Mammary epithelial cell (primary cell): ENCODE measurements at regions not wholly inside any gene's neighbourhood (a gene's known extent, or its start where the extent isn't known, plus 50 kb on each side); places are given as distances from the start of the nearest gene placed in this dataset.

Source experiments
- CTCF ChIP-seq, 2 donors: IDR thresholded peaks in 1 of 2; conservative IDR thresholded peaks in 1 of 2; 2 replicates each; pipeline ENCODE4 v1.5.1; 2011 to 2012; ENCODE audit warnings: inconsistent platforms in 2 of 2, low read length in 2 of 2, mild to moderate bottlenecking in 2 of 2, control low read depth in 1 of 2, low read depth in 1 of 2; ENCODE audit not compliant: insufficient read depth in 1 of 2; ENCODE audit errors: extremely low read depth in 1 of 2
- EZH2 ChIP-seq: IDR thresholded peaks from 2 replicates; pipeline ENCODE4 v1.6.1; 2012; ENCODE audit warnings: low read length, inconsistent platforms, borderline replicate concordance

GRCh38 chr9:14424983-14425382 lies 111.0 kb upstream of the NFIB start:
- no peak for TF ChIP-seq EZH2
- TF ChIP-seq CTCF (conservative IDR thresholded peaks at IDR 0.05 in 1 of 2, IDR thresholded peaks at IDR 0.05 in 1 of 2; ENCODE audit: extremely low read depth in 1 of 2, insufficient read depth in 1 of 2, low read depth in 1 of 2, low read length in 2 of 2): no peak
